ENCODE measurements at regions not wholly inside any gene's neighbourhood (a gene's known extent, or its start where the extent isn't known, plus 50 kb on each side); places are given as distances from the start of the nearest gene placed in this dataset.

DNA sequence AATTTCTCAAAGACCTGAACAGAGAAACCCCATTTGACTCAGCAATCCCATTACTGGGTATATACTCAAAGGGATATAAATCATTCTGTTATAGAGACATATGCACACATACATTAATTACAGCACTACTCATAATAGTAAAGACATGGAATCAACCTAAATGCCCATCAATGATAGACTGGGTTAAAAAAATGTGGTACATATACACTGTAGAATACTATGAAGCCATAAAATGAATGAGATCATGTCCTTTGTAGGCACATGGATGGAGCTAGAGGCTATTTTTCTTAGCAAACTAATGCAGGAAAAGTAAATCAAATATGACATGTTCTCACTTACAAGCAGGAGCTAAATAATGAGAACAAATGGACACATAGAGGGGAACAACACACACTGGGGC is 303.8 kb downstream of the BTG1 start:
- Mint-ChIP-seq H3K27ac (ENCODE audit: unreplicated experiment) (no peak overlapping the region), H3K4me1 (peaks cover 12% of the 10 kb centered on the region), H3K9me3 (peaks cover 9% of the 10 kb centered on the region), H3K4me3 (no peak overlapping the region), H3K36me3 (ENCODE audit: low read depth) (no peaks in the 10 kb centered on the region), H3K27me3 (ENCODE audit: low read depth) (no peaks in the 10 kb centered on the region)
- TF ChIP-seq, protein P1, sequence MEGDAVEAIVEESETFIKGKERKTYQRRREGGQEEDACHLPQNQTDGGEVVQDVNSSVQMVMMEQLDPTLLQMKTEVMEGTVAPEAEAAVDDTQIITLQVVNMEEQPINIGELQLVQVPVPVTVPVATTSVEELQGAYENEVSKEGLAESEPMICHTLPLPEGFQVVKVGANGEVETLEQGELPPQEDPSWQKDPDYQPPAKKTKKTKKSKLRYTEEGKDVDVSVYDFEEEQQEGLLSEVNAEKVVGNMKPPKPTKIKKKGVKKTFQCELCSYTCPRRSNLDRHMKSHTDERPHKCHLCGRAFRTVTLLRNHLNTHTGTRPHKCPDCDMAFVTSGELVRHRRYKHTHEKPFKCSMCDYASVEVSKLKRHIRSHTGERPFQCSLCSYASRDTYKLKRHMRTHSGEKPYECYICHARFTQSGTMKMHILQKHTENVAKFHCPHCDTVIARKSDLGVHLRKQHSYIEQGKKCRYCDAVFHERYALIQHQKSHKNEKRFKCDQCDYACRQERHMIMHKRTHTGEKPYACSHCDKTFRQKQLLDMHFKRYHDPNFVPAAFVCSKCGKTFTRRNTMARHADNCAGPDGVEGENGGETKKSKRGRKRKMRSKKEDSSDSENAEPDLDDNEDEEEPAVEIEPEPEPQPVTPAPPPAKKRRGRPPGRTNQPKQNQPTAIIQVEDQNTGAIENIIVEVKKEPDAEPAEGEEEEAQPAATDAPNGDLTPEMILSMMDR (conservative IDR thresholded peaks at IDR 0.05) = no peak
- DNase-seq (ENCODE audit: low read depth, low spot score) = no peak

DNA sequence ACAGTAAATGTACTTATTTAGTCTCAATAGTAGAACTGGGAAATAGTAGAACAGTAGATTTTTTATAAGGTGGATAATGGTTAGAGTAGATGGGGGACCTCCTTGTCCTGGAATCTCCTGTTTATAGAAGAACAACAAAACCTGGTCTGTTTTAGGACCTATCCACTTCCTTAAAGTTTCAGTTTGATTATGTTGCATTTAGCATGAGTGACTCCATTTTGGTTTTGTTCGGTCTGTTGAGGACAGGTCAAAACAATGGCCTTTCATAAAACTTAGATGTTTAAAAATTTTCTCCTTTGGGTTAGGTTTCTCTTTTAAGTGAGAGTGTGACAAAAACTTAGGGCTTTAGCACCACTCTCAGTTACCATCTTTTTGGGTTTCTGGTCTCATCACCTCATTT is 308.9 kb downstream of the BTG1 start:
- H3K4me3 Mint-ChIP-seq = no peak overlapping the region
- H3K9me3 Mint-ChIP-seq = peaks cover 8% of the 10 kb centered on the region
- TF ChIP-seq, protein P1 (conservative IDR thresholded peaks at IDR 0.05) = no peak
- no peaks in the 10 kb centered on the region for H3K36me3 Mint-ChIP-seq (ENCODE audit: low read depth)
- DNase-seq (ENCODE audit: low read depth, low spot score) = no peak
- H3K4me1 Mint-ChIP-seq = peaks cover 5% of the 10 kb centered on the region
- no peaks in the 10 kb centered on the region for H3K27me3 Mint-ChIP-seq (ENCODE audit: low read depth)
- H3K27ac Mint-ChIP-seq (ENCODE audit: unreplicated experiment) = no peak overlapping the region

DNA sequence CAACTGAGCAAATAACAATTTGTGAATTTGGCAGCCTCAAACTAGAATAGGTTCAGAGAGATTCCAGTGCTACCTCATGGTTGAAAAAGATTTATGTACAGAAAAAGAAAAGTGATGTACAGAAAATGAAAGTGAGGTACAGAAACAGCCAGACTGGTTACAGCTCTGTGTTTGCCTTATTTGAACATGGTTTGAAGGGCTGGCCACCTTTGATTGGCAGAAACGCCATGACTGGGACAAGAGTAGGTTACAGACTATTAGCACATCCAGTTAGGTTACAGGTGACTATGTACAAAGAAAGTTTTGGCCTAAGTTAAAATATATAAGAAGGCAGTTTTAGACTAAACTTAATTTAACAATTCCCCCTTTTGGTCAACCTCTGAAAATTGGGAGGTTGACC is 309.4 kb downstream of the BTG1 start:
- no peak for DNase-seq (ENCODE audit: low read depth, low spot score)
- no peak overlapping the region for H3K27ac Mint-ChIP-seq (ENCODE audit: unreplicated experiment)
- no peaks in the 10 kb centered on the region for H3K27me3 Mint-ChIP-seq (ENCODE audit: low read depth)
- H3K9me3 Mint-ChIP-seq = peaks cover 8% of the 10 kb centered on the region
- H3K4me3 Mint-ChIP-seq = no peak overlapping the region
- TF ChIP-seq, protein P1 (conservative IDR thresholded peaks at IDR 0.05) = no peak
- no peaks in the 10 kb centered on the region for H3K36me3 Mint-ChIP-seq (ENCODE audit: low read depth)
- peaks cover 5% of the 10 kb centered on the region for H3K4me1 Mint-ChIP-seq

DNA sequence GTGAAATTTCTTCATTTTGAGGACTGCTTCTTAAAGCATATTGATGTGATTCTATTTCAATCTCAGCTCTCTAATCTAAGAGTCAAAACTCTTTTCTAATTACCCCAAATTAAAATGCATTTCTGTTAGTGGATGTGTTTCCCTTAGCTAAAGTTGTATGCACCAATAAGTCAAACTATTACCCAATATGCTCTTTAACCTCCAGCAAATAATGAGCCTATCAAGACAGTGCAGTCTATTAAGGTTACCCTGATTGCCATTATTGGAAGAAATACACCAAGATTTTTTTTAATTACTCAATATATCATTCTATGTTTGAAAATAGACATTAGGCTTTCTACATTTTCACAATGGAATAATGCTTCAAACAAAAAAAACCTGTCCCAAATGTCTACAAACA is 310.0 kb downstream of the BTG1 start:
- TF ChIP-seq, protein P1 (conservative IDR thresholded peaks at IDR 0.05) = no peak
- peaks cover 8% of the 10 kb centered on the region for H3K9me3 Mint-ChIP-seq
- no peak for DNase-seq (ENCODE audit: low read depth, low spot score)
- no peak overlapping the region for H3K4me3 Mint-ChIP-seq
- no peak overlapping the region for H3K27ac Mint-ChIP-seq (ENCODE audit: unreplicated experiment)
- peaks cover 5% of the 10 kb centered on the region for H3K4me1 Mint-ChIP-seq
- H3K36me3 Mint-ChIP-seq (ENCODE audit: low read depth) = no peaks in the 10 kb centered on the region
- H3K27me3 Mint-ChIP-seq (ENCODE audit: low read depth) = no peaks in the 10 kb centered on the region

DNA sequence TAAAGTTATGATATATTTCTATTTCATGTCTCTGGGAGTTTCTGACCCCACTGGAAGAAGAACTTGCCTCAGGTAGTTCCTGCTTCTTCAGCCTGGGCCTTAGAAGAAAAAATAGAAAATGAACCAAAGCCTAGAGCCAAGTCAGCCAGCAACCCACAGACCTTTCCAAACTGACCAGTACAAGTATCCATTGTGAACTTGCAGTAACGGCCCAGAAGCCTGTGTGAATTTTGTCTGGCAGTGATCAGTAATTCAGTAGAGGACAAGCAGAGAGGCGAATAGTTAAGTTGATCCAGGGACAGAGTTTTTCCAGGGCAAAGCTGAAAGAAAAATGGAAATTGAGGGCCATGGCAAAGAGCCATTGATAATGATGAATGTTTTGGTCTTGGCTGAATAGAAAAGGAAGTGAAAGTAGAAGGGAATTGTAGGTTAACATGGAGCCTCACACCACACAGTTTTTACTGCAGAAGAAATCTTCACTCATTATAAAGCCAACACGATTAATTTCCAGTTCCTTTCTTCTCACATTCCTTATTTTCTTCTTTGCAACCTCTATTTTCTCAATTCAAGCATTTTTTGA is 311.8 kb downstream of the BTG1 start:
- H3K27ac Mint-ChIP-seq (ENCODE audit: unreplicated experiment) = no peak overlapping the region
- H3K36me3 Mint-ChIP-seq (ENCODE audit: low read depth) = no peaks in the 10 kb centered on the region

More for the DNA sequence above, 311.8 kb downstream of the BTG1 start:
- Mint-ChIP-seq H3K27me3 (ENCODE audit: low read depth) (no peaks in the 10 kb centered on the region), H3K4me3 (no peak overlapping the region), H3K9me3 (peaks cover 8% of the 10 kb centered on the region), H3K4me1 (peaks cover 5% of the 10 kb centered on the region)
- no peak for DNase-seq (ENCODE audit: low read depth, low spot score)
- TF ChIP-seq, protein P1 (conservative IDR thresholded peaks at IDR 0.05) = no peak
